ENCODE measurements at regions not wholly inside any gene's neighbourhood (a gene's known extent, or its start where the extent isn't known, plus 50 kb on each side); places are given as distances from the start of the nearest gene placed in this dataset.

DNA sequence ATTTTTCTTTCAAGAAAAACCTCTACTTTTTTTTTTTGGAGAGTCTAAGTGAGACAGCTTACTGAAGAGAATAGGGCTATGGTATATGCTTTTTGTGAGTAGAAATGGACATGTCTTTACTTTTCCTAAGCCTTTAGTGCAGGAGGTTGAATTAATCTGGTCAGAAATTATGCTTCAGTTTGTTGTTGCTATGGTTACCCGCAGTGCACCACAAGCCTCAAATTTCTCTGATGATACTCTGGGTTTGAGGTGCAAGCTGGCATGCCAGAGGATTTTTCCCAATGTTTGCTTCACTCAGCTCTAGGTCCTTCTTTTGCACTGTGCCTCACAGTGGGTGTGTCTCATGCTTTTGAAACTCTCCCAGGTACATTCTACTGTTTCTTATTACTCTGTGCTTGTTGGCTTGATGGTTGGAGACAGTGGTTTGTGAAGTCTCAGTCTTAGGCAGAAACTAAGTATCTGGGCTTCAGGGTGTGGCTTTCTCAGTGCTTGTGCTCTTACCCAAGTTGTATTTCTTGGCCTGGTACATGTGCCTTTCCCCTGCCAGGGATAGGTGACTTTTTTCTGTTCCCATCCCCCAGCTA, 278.3 kb downstream of the RBM43 start:
- WGBS (ENCODE audit: insufficient coverage, insufficient read length), result no CpG with 5 or more reads among the region's 1 CpG

DNA sequence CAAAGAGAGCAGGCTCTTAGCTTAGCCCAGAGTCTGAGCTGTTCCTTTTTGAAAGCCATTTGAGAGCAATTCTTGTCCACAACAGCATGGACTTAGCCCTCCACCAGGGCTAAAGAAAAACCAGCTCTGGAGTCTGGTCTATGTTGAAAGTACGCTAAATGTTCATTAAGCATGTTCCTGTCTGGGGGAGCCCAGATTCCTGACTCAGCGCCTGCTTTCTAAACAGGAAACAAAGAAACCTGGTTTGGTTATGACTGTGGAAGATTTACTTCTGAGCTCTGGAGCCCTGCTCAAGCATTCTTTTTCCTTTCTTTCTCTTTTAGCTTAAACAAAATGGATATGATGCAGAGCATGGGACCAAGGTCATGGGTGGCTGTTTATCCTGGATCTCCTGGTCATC, 279.8 kb downstream of the RBM43 start:
- H3K9me3 ChIP-seq (ENCODE audit: control insufficient read depth, insufficient read depth, low read length), result no peaks in the 10 kb centered on the region
- no peak for DNase-seq (ENCODE audit: low read depth, low spot score)
- no peaks in the 10 kb centered on the region for H3K36me3 ChIP-seq (ENCODE audit: control insufficient read depth, insufficient read depth, low read length)
- WGBS (ENCODE audit: insufficient coverage, insufficient read length), result no CpG with 5 or more reads among the region's 2 CpGs
- H3K4me1 ChIP-seq (ENCODE audit: control insufficient read depth, insufficient read depth, low read length), result peaks cover 1% of the 10 kb centered on the region; the same call in 1 of the 2 replicates
- H3K4me3 ChIP-seq (ENCODE audit: low read length), result no peak overlapping the region
- no peak overlapping the region for H3K27ac ChIP-seq (ENCODE audit: low read length)
- H3K27me3 ChIP-seq (ENCODE audit: control insufficient read depth, insufficient read depth, low read length), result no peaks in the 10 kb centered on the region

More for the DNA sequence above, 278.3 kb downstream of the RBM43 start:
- no peak overlapping the region for H3K4me3 ChIP-seq (ENCODE audit: low read length)
- no peaks in the 10 kb centered on the region for H3K36me3 ChIP-seq (ENCODE audit: control insufficient read depth, insufficient read depth, low read length)
- peaks cover 1% of the 10 kb centered on the region; the same call in 1 of the 2 replicates for H3K4me1 ChIP-seq (ENCODE audit: control insufficient read depth, insufficient read depth, low read length)
- no peaks in the 10 kb centered on the region for H3K9me3 ChIP-seq (ENCODE audit: control insufficient read depth, insufficient read depth, low read length)
- no peaks in the 10 kb centered on the region for H3K27me3 ChIP-seq (ENCODE audit: control insufficient read depth, insufficient read depth, low read length)
- no peak for DNase-seq (ENCODE audit: low read depth, low spot score)
- H3K27ac ChIP-seq (ENCODE audit: low read length), result no peak overlapping the region

DNA sequence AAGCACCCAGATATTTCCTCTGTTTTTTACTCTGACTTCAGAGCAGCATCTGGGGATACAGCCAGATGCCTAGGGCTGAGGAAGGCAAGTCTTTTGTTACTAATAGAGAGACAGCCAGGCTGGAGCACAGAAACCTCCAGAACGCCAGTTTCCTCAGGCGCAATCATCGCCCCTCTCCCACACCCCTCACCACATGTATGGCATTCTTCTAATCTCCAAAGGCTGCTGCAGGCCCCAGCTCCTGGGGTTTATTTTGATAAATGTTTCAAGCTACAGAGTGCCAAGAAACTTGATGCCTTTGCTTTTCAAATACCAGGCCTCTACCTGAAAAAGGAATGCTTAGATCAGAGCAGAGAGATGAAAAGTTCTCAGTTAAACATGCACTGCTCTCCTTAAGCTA, 283.6 kb downstream of the RBM43 start:
- no peaks in the 10 kb centered on the region for H3K4me1 ChIP-seq (ENCODE audit: control insufficient read depth, insufficient read depth, low read length)

DNA sequence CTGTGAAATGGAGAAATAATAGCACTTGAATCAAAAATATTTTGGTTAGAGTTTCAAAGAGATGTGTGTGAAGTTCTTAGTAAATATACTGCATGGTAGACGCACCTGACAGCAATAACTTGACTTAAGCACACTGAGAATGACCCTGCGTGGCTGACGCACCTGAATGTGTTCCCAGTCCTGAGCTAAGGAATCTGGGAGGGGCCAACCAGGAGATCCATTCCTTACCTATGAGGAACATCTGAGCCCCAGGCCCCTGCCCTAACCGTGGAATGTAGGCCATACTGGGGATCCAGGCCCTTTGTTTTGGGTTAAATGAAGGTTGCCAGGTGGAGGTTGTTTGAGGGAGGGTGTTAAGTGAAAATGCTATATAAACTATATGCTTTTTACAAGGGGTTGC, 284.4 kb downstream of the RBM43 start:
- no CpG with 5 or more reads among the region's 4 CpGs for WGBS (ENCODE audit: insufficient coverage, insufficient read length)
- H3K36me3 ChIP-seq (ENCODE audit: control insufficient read depth, insufficient read depth, low read length), result no peaks in the 10 kb centered on the region
- no peak for DNase-seq (ENCODE audit: low read depth, low spot score)

More for the DNA sequence above, 283.6 kb downstream of the RBM43 start:
- no peak for DNase-seq (ENCODE audit: low read depth, low spot score)
- no peak overlapping the region for H3K27ac ChIP-seq (ENCODE audit: low read length)
- no peaks in the 10 kb centered on the region for H3K27me3 ChIP-seq (ENCODE audit: control insufficient read depth, insufficient read depth, low read length)
- no CpG with 5 or more reads among the region's 3 CpGs for whole genome bisulfite sequencing (ENCODE audit: insufficient coverage, insufficient read length)
- H3K9me3 ChIP-seq (ENCODE audit: control insufficient read depth, insufficient read depth, low read length), result no peaks in the 10 kb centered on the region
- H3K4me3 ChIP-seq (ENCODE audit: low read length), result no peak overlapping the region
- no peaks in the 10 kb centered on the region for H3K36me3 ChIP-seq (ENCODE audit: control insufficient read depth, insufficient read depth, low read length)

DNA sequence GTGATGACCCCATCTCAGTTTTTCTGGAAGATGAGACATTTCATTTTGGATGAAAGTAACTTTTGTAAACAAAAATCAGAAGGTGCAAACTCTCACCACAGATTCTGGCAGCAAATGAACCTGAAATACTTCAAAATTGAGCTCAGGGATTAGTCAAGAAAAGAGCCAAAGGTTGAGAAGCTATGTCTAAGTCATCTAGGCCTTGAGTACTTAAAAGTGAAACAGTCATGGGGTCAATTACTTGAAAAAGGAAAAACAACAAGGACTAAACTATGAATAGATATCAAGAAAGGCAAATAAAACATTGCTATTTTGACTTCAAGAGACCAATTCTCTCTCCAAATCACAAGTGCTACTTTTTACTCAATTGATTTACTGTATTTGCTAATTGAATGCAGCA, 285.1 kb downstream of the RBM43 start:
- H3K4me3 ChIP-seq (ENCODE audit: low read length), result no peak overlapping the region
- no peak overlapping the region for H3K27ac ChIP-seq (ENCODE audit: low read length)
- no peaks in the 10 kb centered on the region for H3K9me3 ChIP-seq (ENCODE audit: control insufficient read depth, insufficient read depth, low read length)
- DNase-seq (ENCODE audit: low read depth, low spot score), result no peak
- no peaks in the 10 kb centered on the region for H3K27me3 ChIP-seq (ENCODE audit: control insufficient read depth, insufficient read depth, low read length)
- no peaks in the 10 kb centered on the region for H3K36me3 ChIP-seq (ENCODE audit: control insufficient read depth, insufficient read depth, low read length)
- no peaks in the 10 kb centered on the region for H3K4me1 ChIP-seq (ENCODE audit: control insufficient read depth, insufficient read depth, low read length)

More for the DNA sequence above, 284.4 kb downstream of the RBM43 start:
- Histone ChIP-seq H3K4me3 (ENCODE audit: low read length) (no peak overlapping the region), H3K27me3 (ENCODE audit: control insufficient read depth, insufficient read depth, low read length) (no peaks in the 10 kb centered on the region), H3K4me1 (ENCODE audit: control insufficient read depth, insufficient read depth, low read length) (no peaks in the 10 kb centered on the region), H3K9me3 (ENCODE audit: control insufficient read depth, insufficient read depth, low read length) (no peaks in the 10 kb centered on the region), H3K27ac (ENCODE audit: low read length) (no peak overlapping the region)

DNA sequence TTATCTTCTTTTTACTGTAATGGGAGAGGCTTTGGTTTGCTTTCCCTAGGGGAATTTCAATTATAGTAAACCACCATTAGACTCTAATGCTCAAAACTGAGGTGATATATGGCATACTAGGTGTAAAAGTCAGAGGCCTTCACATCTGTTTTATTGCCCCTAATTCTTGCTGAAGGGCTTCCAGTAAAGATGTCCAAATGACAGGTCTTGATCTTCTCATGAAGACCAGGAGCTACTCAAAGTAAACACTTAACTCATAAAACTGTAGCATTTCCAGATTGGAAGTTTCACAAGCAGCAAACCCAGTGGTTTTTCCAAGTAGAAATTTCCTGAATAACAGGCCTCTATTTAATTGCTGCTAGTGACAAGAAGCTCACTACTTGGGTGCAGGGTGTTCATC, 286.8 kb downstream of the RBM43 start:
- H3K4me1 ChIP-seq (ENCODE audit: control insufficient read depth, insufficient read depth, low read length), result no peaks in the 10 kb centered on the region
- no peaks in the 10 kb centered on the region for H3K27me3 ChIP-seq (ENCODE audit: control insufficient read depth, insufficient read depth, low read length)
- H3K36me3 ChIP-seq (ENCODE audit: control insufficient read depth, insufficient read depth, low read length), result no peaks in the 10 kb centered on the region
- H3K27ac ChIP-seq (ENCODE audit: low read length), result no peak overlapping the region
- no peak overlapping the region for H3K4me3 ChIP-seq (ENCODE audit: low read length)
- no peaks in the 10 kb centered on the region for H3K9me3 ChIP-seq (ENCODE audit: control insufficient read depth, insufficient read depth, low read length)
- DNase-seq (ENCODE audit: low read depth, low spot score), result no peak

DNA sequence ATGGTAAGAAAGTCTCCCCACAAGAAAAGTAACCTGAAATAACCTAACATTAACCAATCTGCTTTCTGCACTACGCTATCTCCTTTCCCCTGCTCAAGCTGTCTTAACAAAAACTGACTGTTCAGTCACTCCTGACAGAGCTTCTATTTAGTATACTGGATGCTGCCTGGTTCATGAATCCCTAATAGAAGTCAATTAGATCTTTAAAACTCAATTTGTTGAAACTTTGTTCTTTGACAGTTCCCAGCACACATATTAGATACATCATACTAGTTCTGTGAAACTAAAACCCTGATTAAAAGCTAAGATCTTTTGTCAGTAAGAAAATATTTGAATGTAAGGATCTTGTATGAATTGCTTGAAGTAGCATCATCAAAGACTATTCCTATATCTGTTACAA, 287.4 kb downstream of the RBM43 start:
- no CpG with 5 or more reads among the region's 1 CpG for WGBS (ENCODE audit: insufficient coverage, insufficient read length)
- Histone ChIP-seq H3K4me1 (ENCODE audit: control insufficient read depth, insufficient read depth, low read length) (no peaks in the 10 kb centered on the region), H3K27me3 (ENCODE audit: control insufficient read depth, insufficient read depth, low read length) (no peaks in the 10 kb centered on the region), H3K36me3 (ENCODE audit: control insufficient read depth, insufficient read depth, low read length) (no peaks in the 10 kb centered on the region), H3K9me3 (ENCODE audit: control insufficient read depth, insufficient read depth, low read length) (no peaks in the 10 kb centered on the region), H3K4me3 (ENCODE audit: low read length) (no peak overlapping the region), H3K27ac (ENCODE audit: low read length) (no peak overlapping the region)
- no peak for DNase-seq (ENCODE audit: low read depth, low spot score)

DNA sequence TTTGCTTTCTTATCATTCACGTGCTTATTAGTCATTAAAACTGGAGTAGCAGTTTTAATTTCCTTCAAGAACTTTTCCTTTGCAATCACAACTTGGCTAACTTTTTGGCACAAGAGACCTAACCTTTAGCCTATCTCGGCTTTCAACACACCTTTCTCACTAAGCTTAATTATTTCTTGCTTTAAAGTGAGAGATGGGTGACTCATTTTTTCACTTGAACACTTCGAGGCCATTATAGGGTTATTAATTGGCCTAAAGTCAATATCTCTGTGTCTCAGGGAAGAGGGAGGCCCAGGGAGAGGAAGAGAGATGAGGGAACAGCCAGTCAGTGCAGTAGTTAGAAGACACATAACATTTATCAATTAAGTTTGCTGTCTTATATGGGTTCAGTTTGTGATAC, 289.8 kb downstream of the RBM43 start:
- H3K4me1 ChIP-seq (ENCODE audit: control insufficient read depth, insufficient read depth, low read length), result no peaks in the 10 kb centered on the region
- no peaks in the 10 kb centered on the region for H3K9me3 ChIP-seq (ENCODE audit: control insufficient read depth, insufficient read depth, low read length)
- WGBS (ENCODE audit: insufficient coverage, insufficient read length), result no CpG with 5 or more reads among the region's 3 CpGs
- H3K4me3 ChIP-seq (ENCODE audit: low read length), result no peak overlapping the region
- no peaks in the 10 kb centered on the region for H3K36me3 ChIP-seq (ENCODE audit: control insufficient read depth, insufficient read depth, low read length)
- no peak overlapping the region for H3K27ac ChIP-seq (ENCODE audit: low read length)
- no peak for DNase-seq (ENCODE audit: low read depth, low spot score)
- H3K27me3 ChIP-seq (ENCODE audit: control insufficient read depth, insufficient read depth, low read length), result no peaks in the 10 kb centered on the region

DNA sequence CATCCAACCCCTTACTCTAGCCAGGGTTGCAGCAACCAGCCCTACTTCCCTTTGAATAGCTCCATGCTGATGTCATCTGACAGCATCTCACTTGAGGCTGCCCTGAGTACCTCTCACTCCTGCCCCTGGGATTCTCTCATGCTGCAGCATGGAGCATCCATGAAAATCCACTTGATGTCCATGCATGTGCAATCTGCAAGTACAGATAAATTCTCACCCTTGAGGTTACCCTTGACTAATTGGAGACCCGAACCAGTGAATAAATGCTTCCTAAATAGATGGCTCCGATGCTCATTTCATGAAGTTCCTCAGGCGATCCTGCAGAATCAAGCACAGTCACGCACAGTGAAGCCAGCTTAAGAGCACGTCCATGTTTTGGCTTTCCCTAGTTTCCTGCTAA, 298.3 kb downstream of the RBM43 start:
- no CpG with 5 or more reads among the region's 5 CpGs for WGBS (ENCODE audit: insufficient coverage, insufficient read length)
- no peaks in the 10 kb centered on the region for H3K9me3 ChIP-seq (ENCODE audit: control insufficient read depth, insufficient read depth, low read length)
- no peaks in the 10 kb centered on the region for H3K4me1 ChIP-seq (ENCODE audit: control insufficient read depth, insufficient read depth, low read length)
- no peaks in the 10 kb centered on the region for H3K36me3 ChIP-seq (ENCODE audit: control insufficient read depth, insufficient read depth, low read length)
- H3K27me3 ChIP-seq (ENCODE audit: control insufficient read depth, insufficient read depth, low read length), result no peaks in the 10 kb centered on the region
- no peak for DNase-seq (ENCODE audit: low read depth, low spot score)
- H3K27ac ChIP-seq (ENCODE audit: low read length), result no peak overlapping the region
- no peak overlapping the region for H3K4me3 ChIP-seq (ENCODE audit: low read length)

DNA sequence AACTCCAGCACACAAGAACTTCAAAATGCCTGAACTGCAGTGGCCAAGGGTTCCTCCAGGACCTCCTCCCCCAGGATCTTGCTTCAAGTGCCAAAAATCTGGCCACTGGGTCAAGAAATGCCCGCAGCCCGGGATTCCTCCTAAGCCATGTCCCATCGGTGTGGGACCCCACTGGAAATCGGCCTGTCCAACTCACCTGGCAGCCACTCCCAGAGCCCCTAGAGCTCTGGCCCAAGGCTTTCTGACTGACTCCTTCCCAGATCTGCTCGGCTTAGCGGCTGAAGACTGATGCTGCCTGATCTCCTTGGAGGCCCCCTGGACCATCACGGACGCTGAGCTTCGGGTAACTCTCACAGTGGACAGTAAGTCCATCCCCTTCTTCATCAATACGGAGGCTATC, 306.4 kb downstream of the RBM43 start:
- Histone ChIP-seq H3K9me3 (ENCODE audit: control insufficient read depth, insufficient read depth, low read length) (no peaks in the 10 kb centered on the region; the same call in 1 of the 2 replicates), H3K27ac (ENCODE audit: low read length) (no peak overlapping the region), H3K4me3 (ENCODE audit: low read length) (no peak overlapping the region), H3K4me1 (ENCODE audit: control insufficient read depth, insufficient read depth, low read length) (no peaks in the 10 kb centered on the region), H3K36me3 (ENCODE audit: control insufficient read depth, insufficient read depth, low read length) (no peaks in the 10 kb centered on the region), H3K27me3 (ENCODE audit: control insufficient read depth, insufficient read depth, low read length) (no peaks in the 10 kb centered on the region)
- no peak for DNase-seq (ENCODE audit: low read depth, low spot score)
- no CpG with 5 or more reads among the region's 10 CpGs for WGBS (ENCODE audit: insufficient coverage, insufficient read length)

DNA sequence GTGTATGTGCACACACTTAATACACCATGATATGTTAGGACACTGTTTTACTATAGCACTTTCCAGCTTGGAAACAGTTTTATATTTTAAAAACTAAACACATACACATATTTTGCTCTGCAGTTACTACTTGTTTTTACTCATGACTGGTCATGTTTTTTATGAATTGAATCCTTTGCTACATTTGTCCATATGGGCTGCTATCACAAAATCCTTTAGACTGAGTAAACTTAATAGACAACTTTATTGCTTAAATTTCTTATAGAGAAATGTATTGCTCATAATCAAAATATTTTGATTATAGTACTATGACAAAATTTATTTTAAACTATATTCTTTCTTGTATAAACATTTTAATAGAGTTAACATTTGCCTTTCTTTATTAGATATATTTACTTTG, 314.8 kb downstream of the RBM43 start:
- H3K9me3 ChIP-seq (ENCODE audit: control insufficient read depth, insufficient read depth, low read length), result no peaks in the 10 kb centered on the region
- no peak overlapping the region for H3K4me3 ChIP-seq (ENCODE audit: low read length)
- DNase-seq (ENCODE audit: low read depth, low spot score), result no peak
- H3K36me3 ChIP-seq (ENCODE audit: control insufficient read depth, insufficient read depth, low read length), result no peaks in the 10 kb centered on the region
- H3K27ac ChIP-seq (ENCODE audit: low read length), result no peak overlapping the region
- H3K27me3 ChIP-seq (ENCODE audit: control insufficient read depth, insufficient read depth, low read length), result no peaks in the 10 kb centered on the region
- H3K4me1 ChIP-seq (ENCODE audit: control insufficient read depth, insufficient read depth, low read length), result no peaks in the 10 kb centered on the region
